ENCODE measurements at regions not wholly inside any gene's neighbourhood (a gene's known extent, or its start where the extent isn't known, plus 50 kb on each side); places are given as distances from the start of the nearest gene placed in this dataset.

GRCh38 chr21:15397258-15397657 is 332.5 kb upstream of the NRIP1 start:
- Histone ChIP-seq H3K27ac (ENCODE audit: control insufficient read depth, insufficient read depth) (no peak overlapping the region), H3K79me2 (ENCODE audit: control insufficient read depth, insufficient read depth, low read length) (no peaks in the 10 kb centered on the region), H2AFZ (ENCODE audit: control insufficient read depth, low read depth, low read length) (no peak overlapping the region), H4K20me1 (ENCODE audit: control insufficient read depth, insufficient read depth) (no peaks in the 10 kb centered on the region), H3K4me3 (no peak overlapping the region), H3K27me3 (replicated peaks in 1 of 2; ENCODE audit: control insufficient read depth in 2 of 2, insufficient read depth in 2 of 2, low read length in 1 of 2) (no peaks in the 10 kb centered on the region), H3K4me1 (ENCODE audit: control insufficient read depth, insufficient read depth, low read length) (no peaks in the 10 kb centered on the region), H3K4me2 (ENCODE audit: control insufficient read depth, insufficient read depth) (no peak overlapping the region), H3K36me3 (ENCODE audit: control insufficient read depth in 2 of 2, insufficient read depth in 2 of 2, low read length in 1 of 2) (no peaks in the 10 kb centered on the region), H3K9me3 (replicated peaks; ENCODE audit: control insufficient read depth, insufficient read depth, low read length) (no peaks in the 10 kb centered on the region), H3K9ac (ENCODE audit: control insufficient read depth, insufficient read depth, low read length) (no peak overlapping the region)
- intact Hi-C loops (cut with micrococcal nuclease; ENCODE audit: unreplicated experiment) = no loop called here
- ChIA-PET CTCF (interaction anchor here (1.0 kb wide), 1 partner anchor 503 kb away, joined by 3 read pairs; no protein-coding TSS in a partner anchor), RAD21 (ENCODE audit: unreplicated experiment) (no interaction called here), POLR2A (no interaction called here), SMC1A (ENCODE audit: uncharacterized antibody, unreplicated experiment) (no interaction called here)
- TF ChIP-seq PBX3 (IDR thresholded peaks at IDR 0.05; ENCODE audit: insufficient replicate concordance, low read depth, low read length) (no peak), RFX5 (IDR thresholded peaks at IDR 0.05; ENCODE audit: low read depth, low read length) (no peak), IKZF1 (conservative IDR thresholded peaks at IDR 0.05) (no peak), STAT1 (conservative IDR thresholded peaks at IDR 0.05) (no peak), SMC3 (IDR thresholded peaks at IDR 0.05; ENCODE audit: borderline replicate concordance, low read length) (no peak), ZSCAN29 (IDR thresholded peaks at IDR 0.05) (no peak), PKNOX1 (IDR thresholded peaks at IDR 0.05) (no peak), SKIL (IDR thresholded peaks at IDR 0.05; ENCODE audit: low read depth, poor library complexity, severe bottlenecking) (no peak), RCOR1 (conservative IDR thresholded peaks at IDR 0.05; ENCODE audit: low read depth, low read length) (no peak), NR2C1 (IDR thresholded peaks at IDR 0.05) (no peak)
- DNase-seq (ENCODE audit: low read depth, low spot score) = no peak
- no peak for FAIRE-seq
- in situ Hi-C loops (cut with MboI) = no loop called here
- WGBS (ENCODE audit: insufficient coverage, insufficient replicate concordance, low lambda C conversion rate, missing lambda C conversion rate) = 14% methylated on average over 2 of the region's 2 CpGs
- ATAC-seq = no peak
- no TSS peak for BruUV-seq (replicated peaks)
